HepG2 (cell line): ENCODE measurements at regions not wholly inside any gene's neighbourhood (a gene's known extent, or its start where the extent isn't known, plus 50 kb on each side); places are given as distances from the start of the nearest gene placed in this dataset.

Experiments
- ATAC-seq: fragments of 200-7000 bp; cut with Tn5 transposase; 3 replicates; pipeline ENCODE4 v1.9.1; 2020; ENCODE audit warnings: mild to moderate bottlenecking, moderate library complexity
- BruUV-seq: library from RNA; stranded (reverse); fragments of 400-500 nt; replicated peaks from 2 replicates; lab custom pipeline; 2021; lab: Mats Ljungman, UMichigan
- CTCF ChIA-PET: fragments of 300-600 bp; formaldehyde crosslinking; extraction: SDS; loops from one replicate; lab custom pipeline; 2021; ENCODE audit warnings: low total read pairs, inconsistent platforms, low intra/inter-chr PET ratio; lab: Yijun Ruan, JAX
- POLR2A ChIA-PET: fragments of 350-600 bp; sonication (Branson Sonifier 250); formaldehyde crosslinking; loops from one replicate; lab custom pipeline; 2020; ENCODE audit warnings: antibody characterized with exemption, inconsistent platforms; lab: Yijun Ruan, JAX
- DNase-seq: peaks from one replicate; pipeline ENCODE4 v3.0.0-alpha.2; 2015; ENCODE audit warnings: low spot score
- FAIRE-seq: peaks from 3 replicates; lab custom pipeline; 2011; peaks lifted over from hg19 to GRCh38; lab: Jason Lieb, UNC
- H2AFZ ChIP-seq: one replicate; pipeline ENCODE4 v1.6.1; 2011; ENCODE audit warnings: low read length, inconsistent platforms
- H3K27ac ChIP-seq: fragments of 300-600 bp; 3 replicates; pipeline ENCODE4 v1.8.0; 2011; ENCODE audit warnings: mixed run types, mild to moderate bottlenecking, mixed read lengths, low read length, inconsistent platforms; ENCODE audit not compliant: insufficient read depth; ENCODE audit errors: extremely low read length
- H3K27me3 ChIP-seq, 2 experiments: fragments of 200-600 bp in 1 of 2; 2 replicates in 1 of 2; 3 replicates in 1 of 2; pipeline versions ENCODE4 v1.6.0 to v1.8.0; 2011; ENCODE audit warnings: low read length in 2 of 2, mild to moderate bottlenecking in 2 of 2, moderate library complexity in 2 of 2, inconsistent platforms in 1 of 2; ENCODE audit not compliant: insufficient read depth in 2 of 2, control insufficient read depth in 1 of 2
- H3K36me3 ChIP-seq, 2 experiments: fragments of 200-600 bp in 1 of 2; replicated peaks in 1 of 2; 2 replicates in 1 of 2; 3 replicates in 1 of 2; pipeline versions ENCODE4 v1.5.1 to v1.8.0; 2011; ENCODE audit warnings: low read length in 2 of 2, inconsistent platforms in 1 of 2; ENCODE audit not compliant: insufficient read depth in 2 of 2, control insufficient read depth in 1 of 2
- H3K4me1 ChIP-seq: 2 replicates; pipeline ENCODE4 v1.5.1; 2012; ENCODE audit warnings: low read length, inconsistent platforms; ENCODE audit not compliant: insufficient read depth
- H3K4me2 ChIP-seq: 2 replicates; pipeline ENCODE4 v1.6.0; 2011; ENCODE audit warnings: low read depth, low read length, inconsistent platforms
- H3K4me3 ChIP-seq, 3 experiments: fragments of 200-600 bp in 1 of 3; sonication (generic), shearing (Covaris generic) in 1 of 3; replicated peaks in 1 of 3; 2 replicates each; pipeline ENCODE4 v1.5.1; 2011 to 2016; ENCODE audit warnings: low read length in 3 of 3, inconsistent platforms in 2 of 3, low read depth in 2 of 3, mild to moderate bottlenecking in 2 of 3, control low read depth in 1 of 3, mixed read lengths in 1 of 3; ENCODE audit not compliant: insufficient read depth in 1 of 3
- H3K79me2 ChIP-seq: one replicate; pipeline ENCODE4 v1.6.1; 2011; ENCODE audit warnings: low read length, inconsistent platforms; ENCODE audit not compliant: insufficient read depth
- H3K9ac ChIP-seq: 2 replicates; pipeline ENCODE4 v1.6.0; 2011; ENCODE audit warnings: mild to moderate bottlenecking, low read depth, low read length, inconsistent platforms; ENCODE audit not compliant: insufficient read depth
- H3K9me3 ChIP-seq: 2 replicates; pipeline ENCODE4 v1.5.1; 2012; ENCODE audit warnings: mild to moderate bottlenecking, low read length
- H4K20me1 ChIP-seq: 2 replicates; pipeline ENCODE4 v1.6.0; 2011; ENCODE audit warnings: inconsistent platforms, mild to moderate bottlenecking, low read length, moderate library complexity; ENCODE audit not compliant: insufficient read depth
- CREB1 ChIP-seq, 2 experiments: fragments of 450-650 bp in 1 of 2; IDR thresholded peaks; 2 replicates each; pipeline ENCODE4 v1.6.1; 2016 to 2017; ENCODE audit warnings: control low read depth in 1 of 2, mild to moderate bottlenecking in 1 of 2, missing compliant biosample characterization in 1 of 2, missing genetic modification characterization in 1 of 2
- FOXA1 ChIP-seq, 2 experiments: fragments of 450-650 bp in 1 of 2; sonication (generic) in 1 of 2; formaldehyde crosslinking in 1 of 2; IDR thresholded peaks; 2 replicates each; pipeline versions ENCODE4 v1.4.0 to v1.6.1; 2016 to 2020; ENCODE audit warnings: missing genetic modification reagents in 1 of 2
- FOXO1 ChIP-seq: sonication (generic); formaldehyde crosslinking; IDR thresholded peaks from 2 replicates; pipeline ENCODE4 v1.4.0; 2020; ENCODE audit warnings: missing genetic modification reagents
- GATAD2A ChIP-seq: IDR thresholded peaks from 2 replicates; pipeline ENCODE4 v1.6.1; 2016
- HOXA3 ChIP-seq: sonication (generic); formaldehyde crosslinking; IDR thresholded peaks from 2 replicates; pipeline ENCODE4 v1.5.0; 2020; ENCODE audit warnings: missing genetic modification reagents
- JUND ChIP-seq: sonication (generic); formaldehyde crosslinking; IDR thresholded peaks from 2 replicates; pipeline ENCODE4 v1.8.0; 2022; ENCODE audit warnings: mild to moderate bottlenecking, missing genetic modification reagents
- MBD4 ChIP-seq: IDR thresholded peaks from 2 replicates; pipeline ENCODE4 v1.6.1; 2012; ENCODE audit warnings: low read length, inconsistent platforms, borderline replicate concordance
- MTF2 ChIP-seq: sonication (generic); formaldehyde crosslinking; IDR thresholded peaks from 2 replicates; pipeline ENCODE4 v1.5.0; 2020; ENCODE audit warnings: missing genetic modification reagents, borderline replicate concordance
- POGK ChIP-seq: sonication (generic); formaldehyde crosslinking; conservative IDR thresholded peaks from 2 replicates; pipeline ENCODE4 v1.8.0; 2022; ENCODE audit warnings: mild to moderate bottlenecking, moderate library complexity, missing genetic modification reagents
- PRDM10 ChIP-seq: sonication (generic); formaldehyde crosslinking; IDR thresholded peaks from 2 replicates; pipeline ENCODE4 v1.4.0; 2020; ENCODE audit warnings: low read depth, missing genetic modification reagents
- SOX5 ChIP-seq: IDR thresholded peaks from 2 replicates; pipeline ENCODE4 v1.6.1; 2016; ENCODE audit warnings: borderline replicate concordance
- ZNF12 ChIP-seq: sonication (generic); formaldehyde crosslinking; IDR thresholded peaks from 2 replicates; pipeline ENCODE4 v1.5.0; 2020; ENCODE audit warnings: missing genetic modification reagents
- ZNF3 ChIP-seq: IDR thresholded peaks from 2 replicates; pipeline ENCODE4 v1.7.0; 2017; ENCODE audit warnings: inconsistent platforms
- ZNF883 ChIP-seq: sonication (generic); formaldehyde crosslinking; IDR thresholded peaks from 2 replicates; pipeline ENCODE4 v1.5.1; 2020; ENCODE audit warnings: mild to moderate bottlenecking, missing genetic modification reagents; ENCODE audit errors: not compliant biosample characterization
- WGBS: methylation state at CpG from one replicate; pipeline ENCODE4 v1.1.6; 2017; ENCODE audit warnings: low lambda C conversion rate; 5-methylcytosine and 5-hydroxymethylcytosine counted together
- in situ Hi-C: cut with HindIII; loops from 2 replicates; pipeline ENCODE4 v1.10.0; 2017; ENCODE audit warnings: low pct_unique_long_range_greater_than_20kb; ENCODE audit not compliant: extremely low pct_ligation_motif_present
- intact Hi-C: fragments of 100-400 bp; cut with micrococcal nuclease; formaldehyde crosslinking; loops from one replicate; pipeline ENCODE4 v1.10.0; 2022; ENCODE audit not compliant: unreplicated experiment

- TF ChIP-seq MTF2 (CRISPR knock-in tag) (no peak), HOXA3 (CRISPR knock-in tag) (no peak), MBD4 (no peak)
Observed at GRCh38 chr16:9374061-9374460, 282.6 kb downstream of the HAPSTR1 start.

GRCh38 chr16:9378876-9379275 lies 287.4 kb downstream of the HAPSTR1 start:
- H3K27me3 ChIP-seq, result peaks cover 1 to 3% of the 10 kb centered on the region in 2 experiments; a peak in 1 of 5 replicates
- no peaks in the 10 kb centered on the region for H3K79me2 ChIP-seq
- H4K20me1 ChIP-seq, result no peaks in the 10 kb centered on the region
- peak; percentile 42 for ATAC-seq
- no peaks in the 10 kb centered on the region for H3K36me3 ChIP-seq
- in situ Hi-C loops, result no loop called here
- H3K4me3 ChIP-seq, result no peak overlapping the region
- no TSS peak for BruUV-seq
- no peak overlapping the region for H3K27ac ChIP-seq
- FAIRE-seq, result no peak
- POLR2A ChIA-PET, result no interaction called here
- DNase-seq, result peak; percentile 62
- no peak overlapping the region for H3K4me2 ChIP-seq
- no peak overlapping the region for H3K9ac ChIP-seq
- CTCF ChIA-PET, result no interaction called here
- 11% methylated on average over 5 of the region's 5 CpGs for WGBS
- intact Hi-C loops, result no loop called here
- peaks cover 8% of the 10 kb centered on the region; the same call in 1 of the 2 replicates for H3K4me1 ChIP-seq
- H2AFZ ChIP-seq, result no peak overlapping the region
- H3K9me3 ChIP-seq, result no peaks in the 10 kb centered on the region
- TF ChIP-seq ZNF3 (CRISPR knock-in tag) (no peak), SOX5 (peak; percentile 73; the same call in 1 of the 2 replicates), GATAD2A (CRISPR knock-in tag) (0 out of 2 replicates have a peak, but pooled peaks have one; percentile 13), ZNF883 (CRISPR knock-in tag) (no peak), JUND (CRISPR knock-in tag) (0 out of 2 replicates have a peak, but pooled peaks have one; percentile 32), ZNF12 (CRISPR knock-in tag) (peak; percentile 57; the same call in 1 of the 2 replicates), POGK (CRISPR knock-in tag) (no peak), FOXO1 (0 out of 2 replicates have a peak, but pooled peaks have one; percentile 16), PRDM10 (CRISPR knock-in tag) (0 out of 2 replicates have a peak, but pooled peaks have one; percentile 20), CREB1 (IDR thresholded peaks at IDR 0.05) (peak; percentile 48), CREB1 (CRISPR knock-in tag; IDR thresholded peaks at IDR 0.05) (0 out of 2 replicates have a peak, but pooled peaks have one; percentile 26), FOXA1 (IDR thresholded peaks at IDR 0.05) (no peak), FOXA1 (CRISPR knock-in tag; IDR thresholded peaks at IDR 0.05) (peak; percentile 23; the same call in 1 of the 2 replicates)

More at GRCh38 chr16:9374061-9374460, 282.6 kb downstream of the HAPSTR1 start:
- ChIA-PET CTCF (no interaction called here), POLR2A (no interaction called here)
- Histone ChIP-seq H3K4me3 (no peak overlapping the region), H4K20me1 (no peaks in the 10 kb centered on the region), H3K4me1 (peaks cover 6% of the 10 kb centered on the region; the same call in 1 of the 2 replicates), H2AFZ (no peak overlapping the region), H3K4me2 (no peak overlapping the region), H3K79me2 (no peaks in the 10 kb centered on the region), H3K27ac (no peak overlapping the region), H3K9me3 (no peaks in the 10 kb centered on the region), H3K36me3 (no peaks in the 10 kb centered on the region), H3K27me3 (peaks cover 0 to 8% of the 10 kb centered on the region in 2 experiments; a peak in 1 of 5 replicates), H3K9ac (no peak overlapping the region)
- BruUV-seq, result no TSS peak
- intact Hi-C loops, result no loop called here
- no peak for ATAC-seq
- FAIRE-seq, result no peak
- no peak for DNase-seq
- 3% methylated on average over 7 of the region's 7 CpGs for WGBS
- in situ Hi-C loops, result no loop called here
